Lung microvascular endothelial cell (primary cell): ENCODE measurements at regions not wholly inside any gene's neighbourhood (a gene's known extent, or its start where the extent isn't known, plus 50 kb on each side); places are given as distances from the start of the nearest gene placed in this dataset.
A peak's percentile ranks its signal among the peaks of the same experiment; 100 is the strongest.

Source experiments
- DNase-seq, 2 donors: peaks; one replicate each; pipeline versions ENCODE4 v3.0.0 to v3.0.0-alpha.2; 2010; ENCODE audit warnings: low read depth in 2 of 2

- DNase-seq, result no peak
Observed at GRCh38 chr2:217125014-217125413, 265.1 kb upstream of the TNP1 start.

- no peak for DNase-seq
Observed at GRCh38 chr2:217124050-217124449, 264.2 kb upstream of the TNP1 start.

- no peak for DNase-seq
Observed at GRCh38 chr2:217121565-217121964, 261.7 kb upstream of the TNP1 start.

GRCh38 chr2:217120429-217120828 is 260.6 kb upstream of the TNP1 start:
- DNase-seq, result peak in 1 of 2 donors; percentile 48

GRCh38 chr2:217118559-217119284 is 258.9 kb upstream of the TNP1 start:
- DNase-seq, result no peak

- no peak for DNase-seq
Observed at GRCh38 chr2:217117523-217117922, 257.7 kb upstream of the TNP1 start.

- DNase-seq, result no peak
Observed at GRCh38 chr2:217116610-217117009, 256.7 kb upstream of the TNP1 start.

- no peak for DNase-seq
Observed at GRCh38 chr2:217114117-217114516, 254.3 kb upstream of the TNP1 start.

GRCh38 chr2:217113491-217113890 is 253.6 kb upstream of the TNP1 start:
- DNase-seq, result no peak

GRCh38 chr2:217110550-217110949 is 250.7 kb upstream of the TNP1 start:
- no peak for DNase-seq

- DNase-seq, result no peak
Observed at GRCh38 chr2:217108575-217109027, 248.7 kb upstream of the TNP1 start.

GRCh38 chr2:217108086-217108485 is 248.2 kb upstream of the TNP1 start:
- peak in 1 of 2 donors; percentile 42 for DNase-seq

- no peak for DNase-seq
Observed at GRCh38 chr2:217107480-217107879, 247.6 kb upstream of the TNP1 start.

GRCh38 chr2:217106650-217107014 is 246.8 kb upstream of the TNP1 start:
- DNase-seq, result peak in 1 of 2 donors; percentile 31

GRCh38 chr2:217105733-217106649 is 246.1 kb upstream of the TNP1 start:
- peak in 1 of 2 donors; percentile 84 for DNase-seq

- DNase-seq, result peak in 1 of 2 donors; percentile 49
Observed at GRCh38 chr2:217103752-217104545, 244.1 kb upstream of the TNP1 start.

- no peak for DNase-seq
Observed at GRCh38 chr2:217102956-217103355, 243.1 kb upstream of the TNP1 start.

GRCh38 chr2:217101972-217102371 is 242.1 kb upstream of the TNP1 start:
- DNase-seq, result no peak

GRCh38 chr2:217099561-217099960 is 239.7 kb upstream of the TNP1 start:
- no peak for DNase-seq

- DNase-seq, result no peak
Observed at GRCh38 chr2:217098435-217098834, 238.6 kb upstream of the TNP1 start.

- no peak for DNase-seq
Observed at GRCh38 chr2:217097346-217097745, 237.5 kb upstream of the TNP1 start.
